MG63 (cell line): ENCODE measurements at regions not wholly inside any gene's neighbourhood (a gene's known extent, or its start where the extent isn't known, plus 50 kb on each side); places are given as distances from the start of the nearest gene placed in this dataset.

Experiments used
- DNase-seq: peaks from one replicate; pipeline ENCODE4 v3.0.0-alpha.2; 2020
- H3K27me3 ChIP-seq: fragments of 250-450 bp; sonication (Bioruptor Pico); 2 replicates; pipeline ENCODE4 v1.5.1; 2020; ENCODE audit warnings: mild to moderate bottlenecking, moderate library complexity
- H3K36me3 ChIP-seq: fragments of 250-450 bp; sonication (Bioruptor Pico); 2 replicates; pipeline ENCODE4 v1.5.1; 2020; ENCODE audit warnings: mild to moderate bottlenecking, moderate library complexity
- H3K4me3 ChIP-seq: fragments of 250-450 bp; sonication (Bioruptor Pico); 2 replicates; pipeline ENCODE4 v1.5.1; 2020; ENCODE audit warnings: mild to moderate bottlenecking, moderate library complexity
- H3K9me3 ChIP-seq: fragments of 250-450 bp; sonication (Bioruptor Pico); 2 replicates; pipeline ENCODE4 v1.5.1; 2020; ENCODE audit warnings: mild to moderate bottlenecking, moderate library complexity

DNA sequence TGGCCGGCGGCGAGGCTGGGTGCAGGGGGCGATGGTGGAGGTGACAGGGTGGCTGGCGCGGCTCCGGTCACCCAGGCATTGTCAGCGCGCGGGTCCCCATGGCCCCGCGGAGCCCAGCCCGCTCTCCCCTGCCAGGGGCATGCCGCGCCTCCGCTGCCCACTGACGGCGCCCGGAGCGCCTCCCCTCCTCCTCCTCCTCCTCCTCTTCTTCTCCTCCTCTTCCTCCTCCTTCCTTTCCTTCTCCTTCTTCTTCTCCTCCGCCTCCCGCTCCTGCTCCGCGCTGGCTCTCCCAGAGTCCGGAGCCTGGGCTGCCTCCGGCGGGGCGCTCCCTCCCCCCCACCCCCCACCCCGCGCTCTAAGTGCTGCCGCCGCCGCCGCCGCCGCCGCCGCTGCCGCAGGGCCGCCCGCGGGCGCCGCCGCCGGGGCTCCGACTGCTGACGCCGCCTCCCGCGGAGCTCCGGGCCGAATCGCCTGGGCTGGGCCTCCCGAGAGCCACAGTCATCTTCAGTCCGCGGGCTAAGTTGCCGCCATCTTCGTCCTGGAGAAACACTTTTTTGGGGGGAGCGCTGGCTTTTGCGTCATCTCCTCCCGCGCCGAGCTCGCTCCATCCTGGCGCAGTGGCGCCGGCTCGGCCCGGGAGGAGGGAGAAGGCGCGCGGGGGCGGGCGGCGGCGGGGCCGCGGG, 348.3 kb downstream of the LIG4 start:
- no peaks in the 10 kb centered on the region for H3K9me3 ChIP-seq
- H3K4me3 ChIP-seq = peak overlapping the region; percentile 73
- no peaks in the 10 kb centered on the region for H3K36me3 ChIP-seq
- no peaks in the 10 kb centered on the region for H3K27me3 ChIP-seq
- peak; percentile 69 for DNase-seq

DNA sequence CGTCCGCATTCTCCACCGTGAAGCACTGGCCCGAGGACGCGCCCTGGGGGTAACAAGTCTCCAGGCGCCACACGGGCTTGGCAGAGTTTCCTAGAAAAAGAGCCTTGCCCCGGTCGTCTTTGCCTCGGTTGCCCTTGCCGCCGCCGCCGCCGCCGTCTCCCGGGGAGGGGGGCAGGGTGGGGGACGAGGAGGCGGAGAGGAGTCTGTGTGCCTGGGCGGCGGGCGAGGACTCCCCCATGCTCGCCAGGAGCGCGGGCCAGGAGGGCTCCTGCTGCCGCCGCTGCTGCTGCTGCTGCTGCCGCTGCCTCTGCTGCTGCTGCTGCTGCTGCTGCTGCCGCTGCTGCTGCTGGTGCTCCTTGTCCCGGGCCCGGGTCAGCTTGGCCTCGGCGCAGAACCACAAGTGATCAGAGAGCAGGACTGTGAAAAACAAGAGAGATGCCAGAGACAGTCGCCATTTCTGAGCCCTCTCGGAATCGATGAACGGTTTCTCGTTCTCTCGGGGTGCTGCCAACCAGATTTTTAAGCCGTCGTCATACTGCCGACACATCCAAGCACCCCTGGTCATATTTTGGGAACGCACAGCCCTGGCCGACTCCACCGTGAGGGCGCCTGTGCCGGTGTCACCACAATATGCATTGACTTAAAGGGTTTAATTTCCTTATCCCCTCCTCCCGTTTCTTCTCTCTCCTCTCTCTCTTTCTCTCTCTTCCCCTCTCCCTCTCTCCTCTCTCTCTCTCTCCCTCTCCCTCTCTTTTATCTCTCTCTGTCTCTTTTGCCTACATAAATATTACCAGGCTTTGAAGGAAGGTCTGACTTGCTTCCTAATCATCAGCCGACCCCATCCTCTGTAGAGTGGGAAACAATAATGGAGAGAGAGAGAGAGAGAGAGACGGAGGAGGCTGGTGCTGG, 349.1 kb downstream of the LIG4 start:
- H3K27me3 ChIP-seq = no peaks in the 10 kb centered on the region
- H3K9me3 ChIP-seq = no peaks in the 10 kb centered on the region
- peak overlapping the region; percentile 73 for H3K4me3 ChIP-seq
- DNase-seq = peak; percentile 61
- no peaks in the 10 kb centered on the region; the same call in 1 of the 2 replicates for H3K36me3 ChIP-seq

- no peaks in the 10 kb centered on the region for H3K27me3 ChIP-seq
- no peak for DNase-seq
- peak overlapping the region; percentile 73 for H3K4me3 ChIP-seq
- H3K36me3 ChIP-seq = no peaks in the 10 kb centered on the region; the same call in 1 of the 2 replicates
- no peaks in the 10 kb centered on the region for H3K9me3 ChIP-seq
Measured at GRCh38 chr13:107865643-107866031, 349.7 kb downstream of the LIG4 start.

GRCh38 chr13:107865318-107865575, 350.1 kb downstream of the LIG4 start:
- DNase-seq = no peak
- no peaks in the 10 kb centered on the region for H3K9me3 ChIP-seq
- no peaks in the 10 kb centered on the region for H3K27me3 ChIP-seq
- no peaks in the 10 kb centered on the region; the same call in 1 of the 2 replicates for H3K36me3 ChIP-seq
- H3K4me3 ChIP-seq = peak overlapping the region; percentile 73

DNA sequence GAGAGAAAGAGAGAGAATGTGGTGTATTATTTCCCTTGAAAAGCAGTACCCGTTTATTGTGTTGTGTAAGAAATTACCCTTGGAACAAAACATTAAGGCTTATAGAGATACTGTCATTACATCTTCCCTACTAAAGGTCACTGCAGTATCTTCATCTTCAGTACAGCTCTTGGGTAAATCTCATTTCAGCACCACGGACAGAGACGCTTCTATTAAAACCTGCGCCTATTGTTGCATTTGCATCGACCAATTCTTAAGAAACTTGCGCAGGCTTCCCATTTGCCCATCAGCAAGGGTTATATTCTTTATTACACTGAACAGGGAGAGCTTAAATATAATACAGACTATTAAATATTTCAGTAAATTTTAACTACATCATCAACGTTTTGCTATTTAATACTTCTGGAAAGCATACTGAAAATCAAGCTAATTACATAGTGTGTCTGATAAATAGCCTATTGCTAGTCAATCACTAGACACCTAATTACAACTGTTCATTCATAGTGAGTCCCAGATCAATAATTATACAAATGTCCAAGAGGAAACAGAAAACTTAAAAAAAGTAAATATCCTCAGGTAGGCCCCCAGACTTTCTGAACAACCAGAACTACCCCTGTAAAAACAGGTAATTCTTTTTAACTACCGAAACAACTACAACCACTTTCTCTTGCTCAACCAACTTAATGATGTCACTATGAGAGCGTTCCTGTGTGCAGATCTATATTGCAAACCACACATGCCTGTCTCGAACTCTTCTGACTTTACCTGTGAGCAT, 350.6 kb downstream of the LIG4 start:
- no peaks in the 10 kb centered on the region; the same call in 1 of the 2 replicates for H3K36me3 ChIP-seq
- peak overlapping the region; percentile 73; the same call in 1 of the 2 replicates for H3K4me3 ChIP-seq
- no peaks in the 10 kb centered on the region for H3K9me3 ChIP-seq
- DNase-seq = peak; percentile 35
- no peaks in the 10 kb centered on the region for H3K27me3 ChIP-seq

DNA sequence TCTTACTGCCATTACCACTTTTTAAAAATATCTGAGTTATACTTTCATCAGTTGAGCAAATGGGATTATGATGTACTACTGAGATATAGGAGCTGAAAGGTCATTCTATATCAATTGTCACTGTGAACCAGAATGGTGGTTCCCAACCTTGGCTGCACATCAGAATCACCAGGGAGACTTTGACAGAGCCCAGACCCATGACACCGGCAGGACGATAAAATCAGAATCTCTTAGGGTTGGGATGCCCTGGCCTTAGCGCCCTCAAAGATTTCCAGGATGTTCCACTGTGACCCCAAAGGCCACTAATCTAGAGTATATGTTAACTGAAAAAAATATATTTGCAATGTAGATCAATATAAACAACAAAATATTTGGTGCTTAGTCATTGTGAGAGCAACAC, 355.1 kb downstream of the LIG4 start:
- Histone ChIP-seq H3K36me3 (no peaks in the 10 kb centered on the region; the same call in 1 of the 2 replicates), H3K9me3 (no peaks in the 10 kb centered on the region), H3K4me3 (no peak overlapping the region), H3K27me3 (no peaks in the 10 kb centered on the region)
- DNase-seq = no peak

DNA sequence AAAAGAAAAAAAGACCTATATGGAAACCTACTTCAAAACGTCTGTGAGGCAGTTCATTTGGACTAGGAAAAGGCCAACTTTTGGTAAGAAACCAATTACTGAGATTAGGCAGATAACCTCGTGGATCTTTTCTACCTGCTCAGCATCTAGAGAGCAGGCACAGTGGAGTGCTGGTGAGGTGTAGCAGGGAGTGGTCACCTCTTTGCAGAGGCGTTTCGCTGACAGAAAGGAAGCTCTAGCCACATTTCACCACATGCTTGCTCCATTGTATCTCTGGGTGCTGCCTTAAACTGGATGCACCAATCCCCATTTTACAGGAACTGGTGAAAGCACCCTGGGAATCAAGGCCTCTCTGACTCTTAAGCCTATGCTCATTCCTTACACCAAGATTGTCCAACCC, 360.5 kb downstream of the LIG4 start:
- no peaks in the 10 kb centered on the region for H3K9me3 ChIP-seq
- H3K27me3 ChIP-seq = no peaks in the 10 kb centered on the region
- no peak for DNase-seq

DNA sequence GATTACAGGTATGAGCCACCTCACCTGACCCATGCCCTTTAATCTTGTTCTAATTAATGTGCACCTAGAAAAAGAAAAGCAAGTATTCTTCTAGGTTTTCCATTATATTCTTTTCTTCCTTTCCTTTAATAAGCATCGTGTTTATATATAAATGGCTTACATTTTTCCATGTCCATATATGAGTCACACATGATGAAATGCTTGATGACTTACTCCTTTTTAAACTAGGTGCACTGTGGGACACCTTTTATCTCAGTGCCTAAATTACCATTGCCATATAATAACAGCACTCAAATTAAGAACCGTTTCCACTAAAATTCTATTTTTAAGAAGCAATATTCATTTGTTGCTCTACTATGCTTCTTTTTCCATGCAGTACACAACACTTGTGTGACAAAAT, 363.3 kb downstream of the LIG4 start:
- no peaks in the 10 kb centered on the region for H3K27me3 ChIP-seq
- H3K4me3 ChIP-seq = no peak overlapping the region
- DNase-seq = no peak
- H3K9me3 ChIP-seq = no peaks in the 10 kb centered on the region
- no peaks in the 10 kb centered on the region for H3K36me3 ChIP-seq

More for the DNA sequence above, 360.5 kb downstream of the LIG4 start:
- Histone ChIP-seq H3K36me3 (no peaks in the 10 kb centered on the region), H3K4me3 (no peak overlapping the region)

GRCh38 chr13:107851670-107852069, 363.7 kb downstream of the LIG4 start:
- H3K9me3 ChIP-seq = no peaks in the 10 kb centered on the region
- DNase-seq = no peak
- no peak overlapping the region for H3K4me3 ChIP-seq
- no peaks in the 10 kb centered on the region for H3K36me3 ChIP-seq
- no peaks in the 10 kb centered on the region for H3K27me3 ChIP-seq

DNA sequence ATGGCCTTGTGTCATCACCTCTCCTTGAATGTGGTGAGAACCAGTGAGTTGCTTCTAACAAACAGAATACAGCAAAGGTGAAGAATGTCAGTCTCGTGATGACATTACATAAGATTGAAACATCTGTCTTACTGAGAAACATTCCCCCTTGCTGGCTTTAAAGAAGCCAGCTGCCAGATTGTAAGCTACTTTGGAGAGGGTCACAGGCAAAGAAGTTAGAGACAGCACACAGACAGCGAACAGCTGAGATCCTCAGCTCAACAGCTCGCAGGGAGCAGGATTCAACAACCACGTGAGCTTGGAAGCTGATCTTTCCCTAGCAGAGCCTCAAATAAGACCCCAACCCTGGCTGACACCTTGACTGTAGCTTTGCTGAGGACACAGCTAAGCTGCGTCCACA, 367.9 kb downstream of the LIG4 start:
- H3K9me3 ChIP-seq = no peaks in the 10 kb centered on the region
- H3K36me3 ChIP-seq = no peaks in the 10 kb centered on the region
- no peaks in the 10 kb centered on the region for H3K27me3 ChIP-seq
- no peak for DNase-seq
- no peak overlapping the region for H3K4me3 ChIP-seq

- H3K9me3 ChIP-seq = no peaks in the 10 kb centered on the region
- H3K4me3 ChIP-seq = no peak overlapping the region
- no peaks in the 10 kb centered on the region for H3K36me3 ChIP-seq
- H3K27me3 ChIP-seq = no peaks in the 10 kb centered on the region
- DNase-seq = no peak
Measured at GRCh38 chr13:107846642-107847041, 368.7 kb downstream of the LIG4 start.

DNA sequence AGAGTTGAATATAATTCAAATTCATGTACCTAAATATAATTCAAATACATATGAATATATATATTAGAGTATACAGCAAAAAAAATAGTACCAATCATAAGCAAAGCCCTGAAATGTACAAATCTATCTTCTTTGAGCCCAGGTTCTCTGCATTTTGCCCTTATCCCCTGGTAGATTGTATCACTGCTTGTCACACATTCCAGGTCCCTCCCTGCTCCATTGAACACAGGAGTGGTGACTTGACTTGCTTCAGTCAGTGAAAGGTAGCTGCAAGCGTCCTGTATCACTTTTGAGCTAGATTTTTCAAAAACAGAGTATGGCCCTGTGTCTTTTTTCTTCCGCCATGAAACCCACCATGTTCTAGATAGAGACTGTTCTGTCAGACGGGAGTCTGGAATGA, 369.4 kb downstream of the LIG4 start:
- Histone ChIP-seq H3K27me3 (no peaks in the 10 kb centered on the region), H3K9me3 (no peaks in the 10 kb centered on the region), H3K4me3 (no peak overlapping the region), H3K36me3 (no peaks in the 10 kb centered on the region)
- no peak for DNase-seq

GRCh38 chr13:107843681-107844080, 371.7 kb downstream of the LIG4 start:
- Histone ChIP-seq H3K27me3 (no peaks in the 10 kb centered on the region), H3K36me3 (no peaks in the 10 kb centered on the region), H3K4me3 (no peak overlapping the region), H3K9me3 (no peaks in the 10 kb centered on the region)
- no peak for DNase-seq

- Histone ChIP-seq H3K9me3 (no peaks in the 10 kb centered on the region), H3K4me3 (no peak overlapping the region), H3K36me3 (no peaks in the 10 kb centered on the region), H3K27me3 (no peaks in the 10 kb centered on the region)
- no peak for DNase-seq
Measured at GRCh38 chr13:107843281-107843680, 372.1 kb downstream of the LIG4 start.

- DNase-seq = no peak
- H3K36me3 ChIP-seq = no peaks in the 10 kb centered on the region
- no peaks in the 10 kb centered on the region for H3K27me3 ChIP-seq
- H3K4me3 ChIP-seq = no peak overlapping the region
- H3K9me3 ChIP-seq = no peaks in the 10 kb centered on the region
Measured at GRCh38 chr13:107842562-107843180, 372.7 kb downstream of the LIG4 start.

DNA sequence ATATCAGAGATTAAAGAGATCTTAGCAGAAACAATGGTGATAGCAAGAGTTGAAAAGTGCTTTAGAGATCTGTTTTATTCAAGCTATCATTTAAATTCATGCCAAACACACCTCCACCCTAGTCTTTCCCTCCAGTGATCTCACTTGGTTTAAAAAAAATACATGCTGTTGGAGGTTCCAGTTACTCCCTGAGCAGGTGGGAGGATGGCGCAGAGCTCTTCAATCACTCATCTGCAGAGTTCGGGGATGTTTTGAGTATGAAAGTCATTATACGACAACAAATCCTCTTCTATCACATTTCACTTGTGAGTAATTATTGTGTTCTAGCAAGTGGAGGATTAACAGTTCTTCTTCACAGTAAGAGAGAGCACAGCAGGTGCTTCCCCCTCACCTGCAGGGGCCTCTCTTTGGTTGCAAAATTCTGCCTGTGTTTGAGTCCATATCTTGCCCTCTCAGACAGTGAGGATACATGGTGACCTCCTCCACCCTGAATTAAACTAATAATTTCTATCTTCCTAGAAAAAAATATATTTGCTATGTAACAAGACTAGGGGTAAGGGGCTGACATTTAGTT, 376.7 kb downstream of the LIG4 start:
- Histone ChIP-seq H3K27me3 (no peaks in the 10 kb centered on the region), H3K36me3 (no peaks in the 10 kb centered on the region), H3K9me3 (no peaks in the 10 kb centered on the region), H3K4me3 (no peak overlapping the region)
- DNase-seq = no peak

DNA sequence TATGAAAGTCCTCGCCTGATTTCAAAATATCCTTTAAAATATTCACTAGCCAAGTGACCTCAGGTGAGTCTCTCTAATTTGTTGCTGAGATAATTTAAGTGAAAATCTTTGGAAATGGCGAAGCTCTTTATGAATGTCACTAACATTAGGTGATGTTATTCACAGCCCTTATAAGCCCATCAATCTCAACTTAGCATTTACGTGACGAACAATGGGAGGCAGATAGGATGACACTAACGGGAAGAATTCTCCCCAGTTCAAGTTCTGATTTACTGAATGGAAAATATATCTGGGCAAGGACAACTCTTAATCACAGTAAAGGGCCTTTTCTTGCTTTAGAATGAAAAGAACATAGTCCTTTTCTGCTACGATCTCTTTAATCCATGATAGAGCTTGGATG, 378.7 kb downstream of the LIG4 start:
- Histone ChIP-seq H3K9me3 (no peaks in the 10 kb centered on the region), H3K4me3 (no peak overlapping the region), H3K36me3 (no peaks in the 10 kb centered on the region), H3K27me3 (no peaks in the 10 kb centered on the region)
- no peak for DNase-seq
